A673 (cell line): ENCODE measurements at regions not wholly inside any gene's neighbourhood (a gene's known extent, or its start where the extent isn't known, plus 50 kb on each side); places are given as distances from the start of the nearest gene placed in this dataset.

Experiments used
- CTCF ChIP-seq: fragments of 300-800, 200-600 bp; sonication (generic); conservative IDR thresholded peaks from 2 replicates; pipeline ENCODE4 v1.5.1; 2017; ENCODE audit warnings: low read depth, mild to moderate bottlenecking, antibody characterized with exemption, low read length, moderate library complexity, mixed read lengths
- EZH2 ChIP-seq: fragments of 200-600 bp; sonication (generic); IDR thresholded peaks from 2 replicates; pipeline ENCODE4 v1.6.1; 2017; ENCODE audit warnings: borderline replicate concordance, low read depth, mild to moderate bottlenecking, mixed read lengths, antibody characterized with exemption, low read length; ENCODE audit not compliant: poor library complexity, severe bottlenecking

GRCh38 chr12:90055071-90055470, 346.4 kb upstream of the ATP2B1 start:
- TF ChIP-seq CTCF (no peak), EZH2 (no peak)
